ENCODE measurements at regions not wholly inside any gene's neighbourhood (a gene's known extent, or its start where the extent isn't known, plus 50 kb on each side); places are given as distances from the start of the nearest gene placed in this dataset.

- TF ChIP-seq YY1 (IDR thresholded peaks at IDR 0.05; ENCODE audit: insufficient read depth, insufficient read length) (no peak), ZNF274 (IDR thresholded peaks at IDR 0.05; ENCODE audit: low read depth, low read length) (no peak), SUZ12 (IDR thresholded peaks at IDR 0.05; ENCODE audit: extremely low read depth, insufficient read depth, insufficient read length) (no peak)
Measured at GRCh38 chr3:59695860-59696259, 646.0 kb upstream of the CFAP20DC start.
